GM21423 (cell line): ENCODE measurements at regions not wholly inside any gene's neighbourhood (a gene's known extent, or its start where the extent isn't known, plus 50 kb on each side); places are given as distances from the start of the nearest gene placed in this dataset.

Experiments used
- ATAC-seq: cut with Tn5 transposase; IDR thresholded peaks from one replicate; pipeline ENCODE4 v1.9.1; 2021; ENCODE audit warnings: mild to moderate bottlenecking, moderate library complexity; ENCODE audit not compliant: unreplicated experiment

DNA sequence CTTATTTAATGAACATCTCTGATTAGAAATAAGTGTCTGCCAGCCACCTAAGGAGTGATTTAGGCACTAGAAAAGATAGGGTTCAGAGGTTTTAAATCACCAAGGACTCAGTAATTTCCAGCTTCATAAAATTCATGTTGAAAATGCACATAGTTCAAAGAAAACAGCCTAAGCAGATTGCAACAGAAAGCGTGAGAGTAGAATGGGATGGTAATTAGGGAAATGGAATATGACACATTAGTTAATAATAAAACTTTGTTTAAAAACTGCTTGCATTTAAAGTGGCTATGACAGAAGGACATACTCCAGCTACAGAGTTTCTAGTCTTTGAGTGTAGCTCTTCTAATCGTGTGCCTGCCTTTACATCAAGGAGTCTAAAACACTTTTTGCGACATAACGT, 490.8 kb downstream of the TLE4 start:
- no peak for ATAC-seq

DNA sequence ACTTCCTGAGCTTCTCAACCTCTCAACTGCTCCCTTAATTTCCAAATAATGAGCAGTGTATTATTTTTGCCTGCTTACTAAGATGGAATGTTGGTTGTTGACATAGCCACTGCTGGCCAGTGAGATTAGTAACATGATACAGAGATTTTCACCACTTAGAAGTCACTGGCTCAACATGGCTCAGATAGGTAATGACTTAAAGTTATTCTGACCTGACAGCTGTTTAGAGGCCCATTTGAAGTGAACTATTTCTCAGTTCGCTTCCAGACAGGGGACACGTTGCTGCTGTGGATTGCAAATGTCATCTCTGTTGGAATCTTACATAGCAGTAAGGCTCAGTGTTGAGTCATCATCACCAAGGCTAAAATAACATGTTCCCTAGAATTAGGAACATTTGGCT, 490.2 kb downstream of the TLE4 start:
- ATAC-seq = no peak

DNA sequence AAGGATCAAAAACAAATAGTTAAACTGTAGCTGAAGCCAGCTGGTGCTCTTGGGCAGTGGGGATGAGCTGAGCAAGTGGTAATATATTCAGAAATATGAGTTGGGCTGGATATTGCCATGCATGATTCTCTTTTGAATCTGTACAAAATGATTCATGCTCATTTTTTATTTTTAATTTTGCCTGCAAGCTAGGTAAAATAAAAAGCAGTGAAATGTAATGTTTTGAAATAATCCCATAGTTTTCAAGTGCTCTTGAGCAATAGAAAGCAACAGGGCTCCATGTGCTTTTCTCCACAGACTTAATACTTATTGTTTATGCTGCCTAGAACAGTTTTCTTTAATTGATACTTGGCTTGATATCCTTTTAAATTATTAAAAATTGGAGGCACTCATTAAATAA, 489.3 kb downstream of the TLE4 start:
- ATAC-seq = no peak

DNA sequence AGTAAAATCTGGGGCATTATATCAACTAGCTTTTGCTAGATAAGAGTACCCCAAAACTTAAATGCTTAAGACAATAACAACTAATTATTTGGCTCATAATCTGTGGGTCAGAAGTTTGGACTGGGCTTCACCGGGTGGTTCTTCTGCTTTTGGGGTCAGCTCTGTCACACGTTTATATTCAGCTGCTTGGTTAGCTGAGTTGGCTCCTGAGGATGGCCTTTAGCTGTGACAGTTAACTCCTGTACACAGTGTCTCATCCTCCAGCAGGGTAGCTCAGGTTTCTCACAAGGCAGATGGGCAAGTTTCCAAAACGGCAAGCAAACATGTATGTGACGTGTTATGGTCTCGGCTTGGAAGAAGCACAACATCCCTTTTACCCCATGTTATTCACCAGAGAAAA, 488.2 kb downstream of the TLE4 start:
- no peak for ATAC-seq

DNA sequence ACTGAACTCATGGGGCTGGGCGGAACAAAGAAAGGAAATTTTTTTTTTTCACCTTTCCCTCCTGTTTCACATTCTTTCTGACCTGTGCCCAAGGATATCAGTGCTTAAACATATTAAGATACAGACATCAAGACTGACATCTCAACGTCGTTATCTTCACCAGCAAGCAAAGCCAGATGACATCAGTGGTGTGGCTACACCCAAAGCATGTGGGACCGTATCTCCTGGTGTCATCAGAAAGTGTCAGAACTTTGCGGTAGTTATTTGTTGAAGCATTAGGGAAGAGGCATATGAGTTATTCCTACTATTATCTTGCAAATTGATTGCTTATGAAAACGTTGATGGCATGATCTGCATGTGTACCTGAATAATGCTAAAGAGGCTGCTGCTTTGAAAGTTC, 487.4 kb downstream of the TLE4 start:
- no peak for ATAC-seq

DNA sequence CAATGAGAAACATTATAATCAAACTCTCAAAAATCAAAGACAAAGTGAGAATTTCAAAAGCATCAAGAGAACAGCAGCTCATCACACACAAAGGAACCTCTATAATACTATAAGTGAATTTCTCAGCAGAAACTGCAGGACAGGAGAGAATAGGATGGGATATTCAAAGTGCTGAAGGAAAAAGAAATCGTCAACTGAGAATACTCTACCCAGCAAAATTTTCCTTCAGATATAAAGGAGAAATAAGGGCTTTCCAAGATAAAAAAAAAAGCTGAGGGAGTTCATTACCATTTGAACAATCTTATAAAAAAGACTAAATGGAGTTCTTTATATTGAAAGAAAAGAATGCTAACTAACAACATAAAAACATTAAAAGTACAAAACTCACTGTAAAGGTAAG, 481.1 kb downstream of the TLE4 start:
- ATAC-seq = no peak

DNA sequence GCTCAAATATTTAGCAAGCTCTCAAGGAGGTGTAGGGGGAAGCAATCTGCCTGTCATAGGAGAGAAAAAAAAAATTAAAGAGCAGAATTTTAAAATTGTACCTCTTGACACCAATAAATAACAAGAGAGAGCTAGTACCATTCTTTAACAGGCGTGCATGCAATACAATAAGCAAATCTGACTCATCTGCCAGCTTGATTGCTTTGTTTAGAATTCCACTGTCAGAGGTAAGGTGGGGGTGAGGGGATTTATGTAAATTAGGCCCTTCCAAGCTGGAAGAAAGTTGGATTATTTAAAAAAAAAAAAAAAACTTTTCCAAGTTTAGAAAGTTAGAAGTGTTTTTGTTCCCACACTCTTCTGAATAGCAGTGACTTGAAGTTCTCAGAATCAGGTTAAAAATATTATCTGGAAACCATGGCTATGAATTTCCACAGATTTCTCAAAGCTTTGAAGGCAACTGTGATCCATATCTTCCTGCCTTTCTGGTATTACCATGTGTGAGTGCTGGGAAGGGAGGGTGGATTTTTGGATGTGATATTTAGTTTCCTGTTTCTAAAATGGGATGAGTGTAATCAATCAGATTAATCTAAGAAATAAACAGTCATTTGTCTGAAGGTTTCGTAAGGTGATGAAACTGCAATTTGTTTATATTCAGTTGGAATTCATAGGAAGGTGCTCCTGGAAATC, 477.5 kb downstream of the TLE4 start:
- ATAC-seq = no peak

DNA sequence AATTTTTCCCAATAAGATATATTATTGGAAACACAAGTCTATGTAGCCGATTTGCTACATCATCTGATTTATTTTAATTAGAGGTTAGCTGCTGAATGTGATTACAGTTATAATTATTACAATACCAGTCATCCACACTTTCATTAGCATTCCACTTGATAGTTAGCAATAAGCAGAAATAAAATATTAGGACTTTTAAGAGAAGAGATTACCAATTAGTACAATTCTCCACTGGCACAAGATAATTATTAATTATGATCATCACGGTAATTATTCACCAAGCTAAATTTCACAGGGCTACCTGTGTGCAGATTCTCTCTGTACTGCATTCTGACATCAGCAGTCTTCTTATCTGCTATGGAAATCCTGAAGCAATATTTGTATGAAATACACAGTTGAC, 474.7 kb downstream of the TLE4 start:
- no peak for ATAC-seq

DNA sequence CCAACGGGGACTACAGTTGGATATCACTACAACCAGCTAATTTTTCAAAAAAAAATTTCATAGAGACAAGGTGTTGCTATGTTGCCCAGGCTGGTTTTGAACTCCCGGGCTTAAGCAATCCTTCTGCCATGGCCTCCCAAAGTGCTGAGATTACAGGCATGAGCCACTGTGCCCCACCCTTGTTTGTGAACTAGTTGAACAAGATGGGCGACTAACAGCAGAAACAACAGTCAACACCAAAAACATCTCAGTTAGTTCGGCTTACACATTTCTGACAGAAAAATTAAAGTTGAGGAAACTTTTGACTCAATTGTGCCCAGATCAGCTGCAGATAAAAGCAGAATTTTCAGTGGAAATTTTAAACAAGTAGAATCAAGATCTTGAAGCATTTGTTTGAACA, 470.1 kb downstream of the TLE4 start:
- no peak for ATAC-seq

DNA sequence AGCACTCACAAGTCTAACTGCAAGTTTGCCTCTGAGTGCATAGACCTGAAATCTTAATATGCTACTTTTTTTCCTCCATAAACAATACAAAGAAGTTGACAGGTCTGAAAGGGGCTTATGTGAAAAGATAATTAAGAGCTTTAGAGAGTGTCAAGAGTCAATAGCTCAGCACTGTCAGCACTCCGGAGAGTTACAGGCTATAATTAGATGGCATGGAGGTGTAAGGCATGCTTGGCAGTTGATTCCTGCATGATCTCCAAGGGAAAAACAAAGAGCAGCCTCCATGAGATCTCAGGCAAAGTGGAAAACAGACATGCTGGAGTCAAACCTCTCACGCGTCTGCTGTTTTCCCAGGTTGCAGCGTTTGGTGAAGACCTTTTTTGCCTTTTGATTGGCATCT, 468.7 kb downstream of the TLE4 start:
- ATAC-seq = no peak

DNA sequence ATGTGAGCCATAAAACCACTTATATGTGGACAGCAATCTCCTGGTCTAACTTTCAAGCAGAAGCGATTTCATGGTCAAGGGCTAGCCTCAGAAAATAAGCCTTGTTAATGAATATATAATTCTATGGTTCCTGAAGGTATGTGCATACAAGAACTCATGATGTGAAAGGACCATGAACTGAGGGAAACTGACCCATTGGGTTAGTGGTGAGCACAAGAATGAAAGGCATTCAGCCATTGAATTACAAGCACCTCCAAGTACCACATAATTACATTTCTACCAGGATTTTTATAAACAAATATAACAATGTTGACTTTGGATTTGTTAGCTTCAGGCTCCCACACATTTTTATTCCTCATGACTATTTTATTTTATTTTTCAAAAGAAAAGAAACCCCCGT, 459.0 kb downstream of the TLE4 start:
- ATAC-seq = no peak

DNA sequence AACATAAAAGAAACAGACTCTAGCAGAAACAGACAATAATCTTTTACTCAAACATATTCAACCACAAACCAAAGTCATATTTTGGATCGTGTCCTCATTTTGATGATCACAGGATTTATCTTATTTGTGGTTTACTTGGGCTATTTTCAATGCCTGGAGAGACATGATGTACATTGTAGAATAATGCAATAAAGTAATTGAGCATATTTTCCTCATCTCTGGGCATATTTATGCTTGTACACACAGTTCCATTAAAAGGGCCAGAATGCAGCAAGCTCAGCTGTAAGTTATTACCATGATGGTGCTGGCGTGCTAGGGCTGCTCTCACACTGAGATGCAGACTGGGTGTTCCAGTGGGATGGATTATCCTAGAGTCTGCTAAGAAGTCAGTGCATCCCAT, 456.7 kb downstream of the TLE4 start:
- no peak for ATAC-seq

DNA sequence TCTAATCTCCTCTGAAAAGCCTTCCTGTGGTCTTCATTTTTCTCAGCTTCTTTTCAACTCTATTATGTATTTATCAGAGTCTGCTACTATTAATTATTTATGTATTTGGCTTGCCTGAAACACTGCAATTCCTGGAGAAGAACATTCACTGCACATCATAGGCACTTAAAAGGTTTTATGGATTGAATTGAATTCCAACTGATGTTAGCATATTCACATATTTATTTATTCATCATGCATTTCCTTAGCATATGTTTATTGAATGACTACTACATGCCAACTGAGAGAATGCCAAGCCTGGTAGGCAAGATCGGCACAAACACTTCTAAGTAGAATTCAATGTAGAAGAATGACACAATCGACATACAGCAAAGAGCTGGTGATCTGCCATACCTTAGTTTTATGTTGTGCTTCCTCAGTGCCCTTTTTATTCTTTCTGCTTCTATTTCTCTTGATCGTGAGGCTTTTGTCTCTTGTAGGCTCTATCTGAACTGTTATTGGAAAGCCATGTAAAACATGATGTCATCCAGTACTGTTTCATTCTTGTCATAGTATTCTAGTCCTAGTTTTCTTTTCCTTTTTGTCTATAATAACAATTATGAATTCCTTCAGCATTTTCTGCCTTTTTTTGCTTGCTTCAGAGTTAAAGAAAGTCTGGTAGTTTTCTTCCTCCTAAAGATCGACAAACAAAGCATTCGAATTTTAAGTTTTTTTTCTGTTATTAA, 454.2 kb downstream of the TLE4 start:
- no peak for ATAC-seq

DNA sequence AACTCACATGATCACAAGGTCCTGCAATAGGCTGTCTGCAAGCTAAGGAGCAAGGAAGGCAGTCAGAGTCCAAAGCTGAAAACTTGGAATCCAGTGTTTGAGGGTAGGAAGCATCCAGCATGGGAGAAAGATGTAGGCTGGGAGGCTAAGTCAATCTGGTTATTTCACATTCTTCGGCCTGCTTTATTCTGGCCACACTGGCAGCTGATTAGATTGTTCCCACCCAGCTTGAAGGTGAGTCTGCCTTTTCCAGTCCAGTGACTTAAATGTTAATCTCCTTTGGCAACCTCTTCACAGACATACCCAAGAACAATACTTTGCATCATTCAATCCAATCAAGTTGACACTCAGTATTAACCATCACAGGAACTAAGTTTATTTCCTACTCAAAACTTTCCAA, 453.4 kb downstream of the TLE4 start:
- no peak for ATAC-seq

DNA sequence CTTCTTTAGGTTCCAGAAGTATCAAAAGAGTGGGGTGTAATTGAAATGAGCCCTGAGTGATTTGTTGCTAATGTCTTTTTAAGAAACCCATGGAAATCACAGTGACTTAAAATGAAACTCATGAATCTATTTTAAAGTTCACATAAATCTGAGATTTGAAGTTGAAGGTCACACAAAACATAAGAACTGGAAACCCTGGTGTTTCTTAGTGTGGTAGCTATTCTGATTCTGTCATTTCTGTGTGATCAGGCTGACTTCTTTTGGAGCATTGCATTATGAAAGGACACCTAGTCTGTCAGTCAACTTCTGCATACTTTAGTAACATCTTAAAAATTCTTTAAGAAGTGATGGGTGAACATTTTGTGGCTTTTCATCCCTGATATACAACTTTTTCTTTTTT, 448.8 kb downstream of the TLE4 start:
- ATAC-seq = no peak

DNA sequence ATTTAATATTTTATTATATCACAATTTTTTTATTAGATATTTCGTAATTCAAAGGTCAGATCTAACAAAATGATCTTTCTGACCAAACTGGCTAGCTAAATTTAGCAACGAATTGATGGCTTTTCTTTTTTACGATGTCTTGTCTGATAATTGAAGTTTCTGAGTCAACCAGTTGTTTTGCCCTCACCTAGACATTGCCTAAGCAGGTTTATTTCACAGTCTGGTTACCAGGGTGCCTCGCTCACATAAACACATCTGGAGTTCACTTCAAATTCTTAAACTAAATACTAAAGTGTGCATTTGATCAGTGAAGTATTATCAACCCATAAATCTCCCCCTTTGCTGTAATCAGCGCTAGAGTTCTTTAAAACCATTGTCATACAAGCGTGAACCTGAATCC, 448.3 kb downstream of the TLE4 start:
- ATAC-seq = no peak

DNA sequence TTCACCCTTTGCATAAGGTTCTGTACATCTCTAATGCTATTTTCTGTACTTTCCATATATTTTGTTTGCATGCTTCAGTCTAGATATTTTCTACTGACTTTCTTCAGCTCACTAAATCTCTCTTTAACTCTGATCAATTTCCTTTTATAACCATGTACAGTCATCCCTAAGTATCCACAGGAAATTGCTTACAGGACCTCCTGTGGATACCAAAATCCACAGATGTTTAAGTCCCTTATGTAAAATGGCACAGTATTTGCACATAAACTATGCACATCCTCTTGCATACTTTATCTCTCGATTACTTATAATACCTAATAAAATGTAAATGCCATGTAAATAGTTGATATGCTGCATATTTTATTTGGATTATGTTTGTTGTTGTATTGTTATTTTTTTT, 442.1 kb downstream of the TLE4 start:
- no peak for ATAC-seq

DNA sequence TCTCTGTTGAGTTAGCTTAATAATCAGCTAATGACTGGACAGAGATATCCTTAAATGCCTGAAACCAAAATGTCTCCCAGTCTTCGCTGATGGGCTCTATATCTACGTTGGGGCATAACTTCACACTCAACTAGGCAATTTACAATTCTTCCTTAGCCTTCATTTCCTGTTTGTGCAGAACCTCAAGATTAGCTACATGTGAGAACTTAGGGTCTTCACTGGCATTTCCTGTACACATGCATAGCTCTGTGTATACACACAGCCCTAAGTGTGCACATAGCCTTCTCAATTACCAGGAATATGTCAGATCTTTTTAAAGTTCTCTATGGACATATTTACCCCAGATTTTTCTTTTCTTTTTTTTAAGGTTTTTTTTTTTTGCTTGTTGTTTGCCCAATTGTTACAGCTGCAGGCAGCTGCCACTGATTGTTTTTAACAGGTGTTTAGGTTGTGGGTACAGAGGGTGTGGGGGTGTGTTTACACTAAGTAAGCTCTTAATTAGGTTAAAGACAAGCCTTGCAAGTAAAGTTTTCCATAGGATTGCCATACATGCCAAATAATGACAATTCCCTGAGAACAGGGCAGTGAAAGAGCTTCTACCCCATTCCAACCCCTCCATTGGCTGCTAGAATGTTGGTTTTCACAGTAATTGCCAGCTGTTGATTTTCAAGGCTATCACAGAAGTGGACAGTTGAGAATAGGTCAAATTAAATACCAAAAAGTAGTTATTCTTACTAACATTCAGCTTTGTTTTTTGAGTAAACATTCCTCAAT, 441.0 kb downstream of the TLE4 start:
- ATAC-seq = no peak

DNA sequence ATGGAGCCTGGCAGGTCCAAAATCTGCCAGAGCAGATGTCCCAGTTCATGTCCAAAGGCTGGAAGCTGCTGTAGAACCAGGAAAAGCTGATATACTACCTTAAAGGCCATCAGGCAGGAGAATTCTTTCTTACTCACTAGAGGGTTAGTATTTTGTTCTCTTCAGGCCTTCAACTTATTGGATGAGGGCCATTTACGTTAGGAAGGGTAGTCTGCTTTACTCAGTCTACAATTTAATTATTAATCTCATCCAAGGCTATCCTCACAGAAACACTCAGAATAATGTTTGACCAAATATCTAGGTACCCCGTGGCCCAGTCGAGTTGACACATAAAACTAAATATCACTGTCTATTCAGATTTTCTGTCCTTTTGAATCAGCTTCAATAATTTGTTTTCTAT, 437.4 kb downstream of the TLE4 start:
- ATAC-seq = no peak

DNA sequence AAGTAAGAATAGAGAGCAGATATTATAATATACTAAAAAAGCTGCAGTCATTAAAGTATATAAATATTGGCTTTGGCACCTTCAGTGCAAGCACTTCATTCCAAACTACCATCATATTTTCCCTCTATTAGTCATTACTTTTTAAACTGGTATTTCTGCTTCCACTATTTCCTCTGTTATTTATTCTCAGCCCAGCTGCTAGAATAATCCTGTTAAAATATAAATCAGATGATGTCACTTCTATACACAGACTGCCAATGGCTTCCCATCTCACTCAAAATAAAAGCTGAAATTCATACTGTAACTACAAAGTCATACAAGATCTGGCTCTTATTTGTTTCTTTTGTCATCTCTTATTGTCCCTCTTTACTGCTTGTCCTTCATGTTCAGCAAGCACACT, 432.9 kb downstream of the TLE4 start:
- no peak for ATAC-seq

DNA sequence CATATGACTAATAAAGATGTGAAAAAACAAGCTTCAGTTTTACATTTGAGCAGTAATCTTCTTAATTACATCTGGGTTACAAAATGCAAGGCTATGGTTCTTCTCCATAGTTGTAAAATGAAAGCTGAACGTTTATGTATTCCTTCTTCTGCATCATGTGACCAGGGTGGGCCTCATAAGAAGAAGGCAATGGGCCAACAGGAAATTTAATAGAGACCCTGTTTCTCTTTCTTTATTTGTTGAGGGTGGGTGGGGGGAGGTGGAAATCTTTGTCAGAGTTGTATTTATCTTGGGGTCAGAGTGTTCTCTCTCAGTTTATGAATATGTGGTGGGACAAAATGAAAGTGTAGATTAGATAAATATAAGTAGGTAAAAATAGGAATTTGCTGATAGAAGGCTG, 418.8 kb downstream of the TLE4 start:
- no peak for ATAC-seq

DNA sequence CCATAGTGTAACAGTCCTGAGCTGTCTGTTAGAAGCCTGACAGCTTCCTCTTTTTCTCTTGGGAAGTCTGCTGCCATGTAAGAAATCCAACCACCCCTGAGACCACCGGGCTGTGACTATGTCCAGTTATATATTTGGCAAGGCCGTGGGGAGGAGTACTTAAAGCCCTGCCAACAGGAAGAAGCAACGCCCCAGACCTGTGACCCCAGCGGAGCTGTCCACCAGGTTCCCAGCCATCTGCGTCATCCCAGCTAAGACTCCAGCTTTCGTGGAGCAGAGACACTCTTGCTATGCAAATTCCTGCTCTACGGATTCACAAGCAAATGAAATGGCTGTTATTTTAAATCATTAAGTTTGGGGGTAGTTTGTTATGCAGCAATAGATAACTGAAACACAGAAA, 417.3 kb downstream of the TLE4 start:
- no peak for ATAC-seq
